ENCODE measurements at regions not wholly inside any gene's neighbourhood (a gene's known extent, or its start where the extent isn't known, plus 50 kb on each side); places are given as distances from the start of the nearest gene placed in this dataset.
"Not testable (repeated sequence)": the region's sequence is repeated elsewhere in the genome, so short reads cannot be mapped to it uniquely, and the experiment has no call there.

GRCh38 chr7:85829176-85829575 is 642.3 kb upstream of the SEMA3D start:
- Histone ChIP-seq H3K36me3 (ENCODE audit: insufficient read depth, low read length) (no peaks in the 10 kb centered on the region), H3K9me3 (ENCODE audit: control insufficient read depth, insufficient read depth, low read length) (no peaks in the 10 kb centered on the region), H3K4me1 (ENCODE audit: insufficient read depth, low read length) (peaks cover 2% of the 10 kb centered on the region; the same call in 1 of the 2 replicates), H3K9ac (ENCODE audit: low read depth, low read length) (no peak overlapping the region)

- H3K9ac ChIP-seq (ENCODE audit: low read depth, low read length): no peak overlapping the region
- no peaks in the 10 kb centered on the region for H3K36me3 ChIP-seq (ENCODE audit: insufficient read depth, low read length)
- peaks cover 2% of the 10 kb centered on the region; the same call in 1 of the 2 replicates for H3K4me1 ChIP-seq (ENCODE audit: insufficient read depth, low read length)
- no peaks in the 10 kb centered on the region for H3K9me3 ChIP-seq (ENCODE audit: control insufficient read depth, insufficient read depth, low read length)
Observed at GRCh38 chr7:85828614-85829013, 641.8 kb upstream of the SEMA3D start.

GRCh38 chr7:85823396-85824080 is 636.7 kb upstream of the SEMA3D start:
- Histone ChIP-seq H3K9me3 (ENCODE audit: control insufficient read depth, insufficient read depth, low read length) (no peaks in the 10 kb centered on the region), H3K4me1 (ENCODE audit: insufficient read depth, low read length) (no peaks in the 10 kb centered on the region), H3K9ac (ENCODE audit: low read depth, low read length) (no peak overlapping the region), H3K36me3 (ENCODE audit: insufficient read depth, low read length) (no peaks in the 10 kb centered on the region)

GRCh38 chr7:85821926-85822325 is 635.1 kb upstream of the SEMA3D start:
- Histone ChIP-seq H3K36me3 (ENCODE audit: insufficient read depth, low read length) (no peaks in the 10 kb centered on the region), H3K4me1 (ENCODE audit: insufficient read depth, low read length) (no peaks in the 10 kb centered on the region), H3K9ac (ENCODE audit: low read depth, low read length) (no peak overlapping the region), H3K9me3 (ENCODE audit: control insufficient read depth, insufficient read depth, low read length) (no peaks in the 10 kb centered on the region)

- no peaks in the 10 kb centered on the region; the same call in 1 of the 2 replicates for H3K4me1 ChIP-seq (ENCODE audit: insufficient read depth, low read length)
- no peak overlapping the region for H3K9ac ChIP-seq (ENCODE audit: low read depth, low read length)
- no peaks in the 10 kb centered on the region for H3K9me3 ChIP-seq (ENCODE audit: control insufficient read depth, insufficient read depth, low read length)
- H3K36me3 ChIP-seq (ENCODE audit: insufficient read depth, low read length): no peaks in the 10 kb centered on the region
Observed at GRCh38 chr7:85820702-85821443, 634.0 kb upstream of the SEMA3D start.

GRCh38 chr7:85815526-85815925 is 628.7 kb upstream of the SEMA3D start:
- H3K9ac ChIP-seq (ENCODE audit: low read depth, low read length): no peak overlapping the region
- no peaks in the 10 kb centered on the region for H3K9me3 ChIP-seq (ENCODE audit: control insufficient read depth, insufficient read depth, low read length)
- no peaks in the 10 kb centered on the region for H3K36me3 ChIP-seq (ENCODE audit: insufficient read depth, low read length)
- H3K4me1 ChIP-seq (ENCODE audit: insufficient read depth, low read length): no peaks in the 10 kb centered on the region; the same call in 1 of the 2 replicates

- H3K9ac ChIP-seq (ENCODE audit: low read depth, low read length): no peak overlapping the region
- H3K9me3 ChIP-seq (ENCODE audit: control insufficient read depth, insufficient read depth, low read length): no peaks in the 10 kb centered on the region
- H3K36me3 ChIP-seq (ENCODE audit: insufficient read depth, low read length): no peaks in the 10 kb centered on the region
- H3K4me1 ChIP-seq (ENCODE audit: insufficient read depth, low read length): no peaks in the 10 kb centered on the region
Observed at GRCh38 chr7:85806321-85806720, 619.5 kb upstream of the SEMA3D start.

GRCh38 chr7:85805656-85806055 is 618.8 kb upstream of the SEMA3D start:
- Histone ChIP-seq H3K9ac (ENCODE audit: low read depth, low read length) (no peak overlapping the region), H3K4me1 (ENCODE audit: insufficient read depth, low read length) (no peaks in the 10 kb centered on the region), H3K36me3 (ENCODE audit: insufficient read depth, low read length) (no peaks in the 10 kb centered on the region), H3K9me3 (ENCODE audit: control insufficient read depth, insufficient read depth, low read length) (no peaks in the 10 kb centered on the region)

- Histone ChIP-seq H3K4me1 (ENCODE audit: insufficient read depth, low read length) (no peaks in the 10 kb centered on the region), H3K36me3 (ENCODE audit: insufficient read depth, low read length) (no peaks in the 10 kb centered on the region), H3K9me3 (ENCODE audit: control insufficient read depth, insufficient read depth, low read length) (no peaks in the 10 kb centered on the region), H3K9ac (ENCODE audit: low read depth, low read length) (no peak overlapping the region)
Observed at GRCh38 chr7:85805249-85805648, 618.4 kb upstream of the SEMA3D start.

GRCh38 chr7:85802211-85802610 is 615.4 kb upstream of the SEMA3D start:
- Histone ChIP-seq H3K9ac (ENCODE audit: low read depth, low read length) (no peak overlapping the region), H3K36me3 (ENCODE audit: insufficient read depth, low read length) (no peaks in the 10 kb centered on the region), H3K9me3 (ENCODE audit: control insufficient read depth, insufficient read depth, low read length) (no peaks in the 10 kb centered on the region), H3K4me1 (ENCODE audit: insufficient read depth, low read length) (no peaks in the 10 kb centered on the region)

GRCh38 chr7:85796956-85797355 is 610.1 kb upstream of the SEMA3D start:
- H3K9ac ChIP-seq (ENCODE audit: low read depth, low read length): no peak overlapping the region
- no peaks in the 10 kb centered on the region for H3K9me3 ChIP-seq (ENCODE audit: control insufficient read depth, insufficient read depth, low read length)
- no peaks in the 10 kb centered on the region for H3K36me3 ChIP-seq (ENCODE audit: insufficient read depth, low read length)
- H3K4me1 ChIP-seq (ENCODE audit: insufficient read depth, low read length): no peaks in the 10 kb centered on the region

GRCh38 chr7:85791098-85791497 is 604.2 kb upstream of the SEMA3D start:
- not testable (repeated sequence) for H3K9ac ChIP-seq (ENCODE audit: low read depth, low read length); H3K36me3 ChIP-seq (ENCODE audit: insufficient read depth, low read length); H3K9me3 ChIP-seq (ENCODE audit: control insufficient read depth, insufficient read depth, low read length)

GRCh38 chr7:85781606-85782005 is 594.8 kb upstream of the SEMA3D start:
- Histone ChIP-seq H3K9me3 (ENCODE audit: control insufficient read depth, insufficient read depth, low read length) (no peaks in the 10 kb centered on the region), H3K9ac (ENCODE audit: low read depth, low read length) (no peak overlapping the region), H3K36me3 (ENCODE audit: insufficient read depth, low read length) (no peaks in the 10 kb centered on the region), H3K4me1 (ENCODE audit: insufficient read depth, low read length) (no peaks in the 10 kb centered on the region)

More at GRCh38 chr7:85791098-85791497, 604.2 kb upstream of the SEMA3D start:
- not testable (repeated sequence) for H3K4me1 ChIP-seq (ENCODE audit: insufficient read depth, low read length)

- no peaks in the 10 kb centered on the region for H3K9me3 ChIP-seq (ENCODE audit: control insufficient read depth, insufficient read depth, low read length)
- no peaks in the 10 kb centered on the region for H3K4me1 ChIP-seq (ENCODE audit: insufficient read depth, low read length)
- H3K9ac ChIP-seq (ENCODE audit: low read depth, low read length): no peak overlapping the region
- no peaks in the 10 kb centered on the region for H3K36me3 ChIP-seq (ENCODE audit: insufficient read depth, low read length)
Observed at GRCh38 chr7:85776691-85777345, 590.0 kb upstream of the SEMA3D start.

- Histone ChIP-seq H3K36me3 (ENCODE audit: insufficient read depth, low read length) (no peaks in the 10 kb centered on the region), H3K9me3 (ENCODE audit: control insufficient read depth, insufficient read depth, low read length) (no peaks in the 10 kb centered on the region), H3K4me1 (ENCODE audit: insufficient read depth, low read length) (no peaks in the 10 kb centered on the region), H3K9ac (ENCODE audit: low read depth, low read length) (no peak overlapping the region)
Observed at GRCh38 chr7:85775431-85775830, 588.6 kb upstream of the SEMA3D start.
